22Rv1 (cell line): ENCODE measurements at regions not wholly inside any gene's neighbourhood (a gene's known extent, or its start where the extent isn't known, plus 50 kb on each side); places are given as distances from the start of the nearest gene placed in this dataset.
"Not testable (repeated sequence)": the region's sequence is repeated elsewhere in the genome, so short reads cannot be mapped to it uniquely, and the experiment has no call there.

Experiments used
- H3K27ac ChIP-seq: fragments of 450-650 bp; 2 replicates; pipeline ENCODE4 v1.5.1; 2017
- CTCF ChIP-seq: fragments of 450-650 bp; IDR thresholded peaks from 2 replicates; pipeline ENCODE4 v1.5.1; 2017; ENCODE audit warnings: mild to moderate bottlenecking
- ZFX ChIP-seq: fragments of 450-650 bp; IDR thresholded peaks from 2 replicates; pipeline ENCODE4 v1.6.1; 2017; ENCODE audit warnings: antibody characterized with exemption, borderline replicate concordance

DNA sequence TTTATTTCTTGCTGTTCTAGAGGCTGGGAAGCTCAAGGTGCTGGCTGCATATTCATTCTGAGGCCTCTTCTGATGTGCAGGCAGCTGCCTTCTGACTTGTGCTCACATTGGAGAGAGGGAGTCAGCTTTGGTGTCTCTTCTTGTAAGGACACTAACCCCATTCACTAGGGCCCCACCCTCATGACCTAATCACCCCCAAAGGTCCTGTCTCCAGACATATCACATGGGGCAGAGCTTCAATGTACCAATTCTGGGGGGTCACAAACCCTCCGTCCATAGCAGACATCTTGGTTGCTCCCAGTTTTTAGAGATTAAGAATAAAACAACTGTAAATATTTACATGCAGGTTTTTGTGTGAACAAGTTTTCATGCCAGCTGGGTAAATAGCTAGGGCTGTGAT is 109.1 kb downstream of the RTP5 start:
- TF ChIP-seq ZFX, result no peak
- H3K27ac ChIP-seq, result no peak overlapping the region

DNA sequence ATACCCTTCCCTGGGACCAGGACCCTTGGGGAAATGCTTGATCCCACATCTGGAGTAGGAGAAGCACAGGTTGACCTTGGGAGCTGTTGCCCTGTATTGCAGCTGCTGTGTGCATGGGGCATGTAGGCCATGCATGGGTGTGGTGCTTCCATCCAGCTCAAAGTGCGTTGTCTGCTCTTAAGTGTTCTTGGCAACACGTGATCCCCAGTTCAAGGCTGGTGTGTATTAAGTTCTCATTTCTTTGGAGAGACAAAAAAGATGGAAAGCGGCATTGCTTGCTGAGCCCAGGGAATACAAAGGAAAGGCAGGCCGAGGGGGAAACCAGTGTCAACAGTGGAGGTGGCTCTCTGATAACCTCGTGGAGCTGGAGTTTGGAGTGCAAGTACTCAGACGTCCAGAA is 110.7 kb downstream of the RTP5 start:
- no peak overlapping the region for H3K27ac ChIP-seq
- TF ChIP-seq CTCF (no peak), ZFX (no peak)

- TF ChIP-seq ZFX (no peak), CTCF (no peak)
Measured at GRCh38 chr2:241981076-241981700, 111.7 kb downstream of the RTP5 start.

GRCh38 chr2:241982706-241983570 is 113.4 kb downstream of the RTP5 start:
- no peak overlapping the region for H3K27ac ChIP-seq
- TF ChIP-seq ZFX (no peak), CTCF (no peak)

More at GRCh38 chr2:241981076-241981700, 111.7 kb downstream of the RTP5 start:
- no peak overlapping the region for H3K27ac ChIP-seq

- TF ChIP-seq ZFX (no peak), CTCF (no peak)
- H3K27ac ChIP-seq, result no peak overlapping the region
Measured at GRCh38 chr2:241983571-241984270, 114.2 kb downstream of the RTP5 start.

GRCh38 chr2:241984271-241984655 is 114.7 kb downstream of the RTP5 start:
- TF ChIP-seq ZFX (no peak), CTCF (no peak)
- H3K27ac ChIP-seq, result no peak overlapping the region

GRCh38 chr2:241984658-241985057 is 115.1 kb downstream of the RTP5 start:
- H3K27ac ChIP-seq, result no peak overlapping the region
- TF ChIP-seq CTCF (no peak), ZFX (no peak)

- H3K27ac ChIP-seq, result not testable (repeated sequence)
Measured at GRCh38 chr2:241985161-241985985, 115.8 kb downstream of the RTP5 start.
